ENCODE measurements at regions not wholly inside any gene's neighbourhood (a gene's known extent, or its start where the extent isn't known, plus 50 kb on each side); places are given as distances from the start of the nearest gene placed in this dataset.

DNA sequence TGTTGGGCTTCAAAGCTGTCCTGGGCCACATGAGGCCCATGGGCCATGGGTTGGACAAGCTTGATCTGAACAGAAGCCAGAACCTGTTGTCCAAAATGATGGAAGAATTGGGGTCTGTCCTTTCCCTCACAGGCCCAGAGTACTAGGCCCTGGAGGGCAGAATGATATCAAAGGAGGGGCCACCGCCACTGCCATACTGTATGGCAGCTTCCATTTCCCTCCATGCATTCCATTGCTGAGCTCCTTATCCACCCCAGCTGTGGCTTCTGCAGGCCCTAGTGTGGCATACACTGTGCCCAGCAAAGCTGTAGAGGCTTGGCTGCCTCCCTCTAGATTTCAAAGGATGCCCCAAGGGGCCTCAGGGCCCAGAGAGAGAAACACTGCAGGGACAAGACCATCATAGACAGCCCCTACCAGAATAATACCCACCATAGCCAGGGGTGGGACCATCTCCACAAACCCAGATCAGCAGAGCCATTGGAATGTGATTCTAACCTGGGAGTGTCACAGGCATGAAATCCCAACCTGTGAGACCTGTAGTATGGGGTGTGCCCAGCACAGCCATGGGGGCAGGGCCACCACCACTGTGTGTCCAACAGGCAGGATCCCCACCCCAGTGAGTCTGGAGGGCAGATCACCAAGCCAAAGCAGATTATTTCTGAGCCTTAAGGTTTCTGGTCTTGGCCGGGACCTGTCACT, 61.4 kb upstream of the BEGAIN start:
- TF ChIP-seq, protein P1, sequence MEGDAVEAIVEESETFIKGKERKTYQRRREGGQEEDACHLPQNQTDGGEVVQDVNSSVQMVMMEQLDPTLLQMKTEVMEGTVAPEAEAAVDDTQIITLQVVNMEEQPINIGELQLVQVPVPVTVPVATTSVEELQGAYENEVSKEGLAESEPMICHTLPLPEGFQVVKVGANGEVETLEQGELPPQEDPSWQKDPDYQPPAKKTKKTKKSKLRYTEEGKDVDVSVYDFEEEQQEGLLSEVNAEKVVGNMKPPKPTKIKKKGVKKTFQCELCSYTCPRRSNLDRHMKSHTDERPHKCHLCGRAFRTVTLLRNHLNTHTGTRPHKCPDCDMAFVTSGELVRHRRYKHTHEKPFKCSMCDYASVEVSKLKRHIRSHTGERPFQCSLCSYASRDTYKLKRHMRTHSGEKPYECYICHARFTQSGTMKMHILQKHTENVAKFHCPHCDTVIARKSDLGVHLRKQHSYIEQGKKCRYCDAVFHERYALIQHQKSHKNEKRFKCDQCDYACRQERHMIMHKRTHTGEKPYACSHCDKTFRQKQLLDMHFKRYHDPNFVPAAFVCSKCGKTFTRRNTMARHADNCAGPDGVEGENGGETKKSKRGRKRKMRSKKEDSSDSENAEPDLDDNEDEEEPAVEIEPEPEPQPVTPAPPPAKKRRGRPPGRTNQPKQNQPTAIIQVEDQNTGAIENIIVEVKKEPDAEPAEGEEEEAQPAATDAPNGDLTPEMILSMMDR (conservative IDR thresholded peaks at IDR 0.05; ENCODE audit: low read depth, low read length): no peak
- TF ChIP-seq EZH2 (IDR thresholded peaks at IDR 0.05; ENCODE audit: low read length, unreplicated experiment) (no peak), EZH2phosphoT487 (IDR thresholded peaks at IDR 0.05; ENCODE audit: borderline replicate concordance, low read length) (no peak)
